ENCODE measurements at regions not wholly inside any gene's neighbourhood (a gene's known extent, or its start where the extent isn't known, plus 50 kb on each side); places are given as distances from the start of the nearest gene placed in this dataset.

GRCh38 chr16:49019831-49020230 lies 261.8 kb downstream of the CBLN1 start:
- H3K4me1 Mint-ChIP-seq (ENCODE audit: low read depth), result no peaks in the 10 kb centered on the region
- peaks cover 4% of the 10 kb centered on the region; the same call in 1 of the 2 replicates for H3K27me3 Mint-ChIP-seq (ENCODE audit: insufficient read depth)
- TF ChIP-seq CTCF (IDR thresholded peaks at IDR 0.05), result no peak
- peaks cover 37% of the 10 kb centered on the region for H3K9me3 Mint-ChIP-seq
- no peak overlapping the region for H3K4me3 Mint-ChIP-seq
- no peaks in the 10 kb centered on the region for H3K36me3 Mint-ChIP-seq (ENCODE audit: low read depth)
- no peak overlapping the region for H3K27ac Mint-ChIP-seq
- no peak for DNase-seq

GRCh38 chr16:49019081-49019633 lies 262.5 kb downstream of the CBLN1 start:
- Mint-ChIP-seq H3K36me3 (ENCODE audit: low read depth) (no peaks in the 10 kb centered on the region), H3K4me1 (ENCODE audit: low read depth) (no peaks in the 10 kb centered on the region), H3K27me3 (ENCODE audit: insufficient read depth) (peaks cover 4% of the 10 kb centered on the region; the same call in 1 of the 2 replicates), H3K4me3 (no peak overlapping the region), H3K9me3 (peaks cover 38% of the 10 kb centered on the region), H3K27ac (no peak overlapping the region)
- no peak for TF ChIP-seq CTCF (IDR thresholded peaks at IDR 0.05)
- DNase-seq, result no peak

DNA sequence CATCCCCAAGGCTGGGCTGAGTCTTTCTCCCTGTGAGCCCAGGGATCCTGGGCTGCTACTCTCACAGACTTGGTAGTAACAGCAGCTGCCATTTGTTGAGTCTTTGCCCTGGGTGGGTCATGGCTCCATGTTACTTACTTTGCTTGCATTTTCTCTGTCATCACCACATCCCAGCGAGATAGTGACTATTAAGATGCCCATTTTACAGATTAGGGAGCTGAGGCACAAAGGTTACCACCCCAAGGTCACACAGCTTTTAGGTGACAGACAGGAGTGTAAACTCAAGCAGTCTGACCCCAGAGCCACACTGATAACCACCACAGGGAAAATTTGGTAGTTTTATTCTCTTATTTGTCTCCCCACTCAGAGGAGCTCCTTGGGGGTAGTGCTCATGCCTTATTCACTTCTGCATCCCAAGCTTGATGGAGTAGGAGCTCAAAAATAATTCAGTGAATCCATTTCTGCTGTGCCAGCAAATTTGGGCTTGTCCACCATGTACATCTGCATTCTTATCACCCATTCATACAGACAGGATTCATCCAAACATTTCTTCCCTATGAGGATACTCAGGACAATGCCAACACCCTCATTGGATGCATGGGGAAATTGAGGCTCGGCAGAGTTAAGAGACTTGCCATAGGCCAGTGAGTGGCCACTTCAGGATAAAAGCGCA lies 263.2 kb downstream of the CBLN1 start:
- Mint-ChIP-seq H3K27me3 (ENCODE audit: insufficient read depth) (peaks cover 2% of the 10 kb centered on the region; the same call in 1 of the 2 replicates), H3K36me3 (ENCODE audit: low read depth) (no peaks in the 10 kb centered on the region), H3K4me3 (no peak overlapping the region), H3K4me1 (ENCODE audit: low read depth) (no peaks in the 10 kb centered on the region), H3K9me3 (peaks cover 35% of the 10 kb centered on the region), H3K27ac (no peak overlapping the region)
- no peak for DNase-seq
- no peak for TF ChIP-seq CTCF (IDR thresholded peaks at IDR 0.05)

DNA sequence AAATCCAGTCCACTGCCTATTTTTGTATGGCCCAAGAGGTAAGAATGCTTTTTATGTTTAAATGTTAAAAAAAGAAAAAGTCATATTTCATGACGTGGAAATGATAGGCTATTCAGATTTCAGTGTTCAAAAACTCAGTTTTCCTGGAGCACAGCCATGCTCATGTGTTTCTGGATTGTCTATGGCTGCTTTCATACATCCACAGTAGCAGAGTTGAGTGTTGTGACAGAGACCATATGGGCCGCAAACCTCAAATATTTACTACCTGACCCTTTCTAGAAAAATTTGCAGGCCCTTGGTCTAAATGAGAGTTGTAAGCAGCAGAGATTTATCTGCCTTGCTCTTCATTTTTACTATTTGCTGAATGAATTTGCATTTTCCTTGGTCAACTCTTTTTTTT lies 264.1 kb downstream of the CBLN1 start:
- no peaks in the 10 kb centered on the region for H3K4me1 Mint-ChIP-seq (ENCODE audit: low read depth)
- no peak for TF ChIP-seq CTCF (IDR thresholded peaks at IDR 0.05)
- no peaks in the 10 kb centered on the region for H3K36me3 Mint-ChIP-seq (ENCODE audit: low read depth)
- no peak overlapping the region for H3K4me3 Mint-ChIP-seq
- H3K9me3 Mint-ChIP-seq, result peaks cover 35% of the 10 kb centered on the region
- peaks cover 2% of the 10 kb centered on the region; the same call in 1 of the 2 replicates for H3K27me3 Mint-ChIP-seq (ENCODE audit: insufficient read depth)
- DNase-seq, result no peak
- no peak overlapping the region for H3K27ac Mint-ChIP-seq

GRCh38 chr16:49016461-49016860 lies 265.2 kb downstream of the CBLN1 start:
- DNase-seq, result no peak
- no peak for TF ChIP-seq CTCF (IDR thresholded peaks at IDR 0.05)

More at GRCh38 chr16:49016461-49016860, 265.2 kb downstream of the CBLN1 start:
- Mint-ChIP-seq H3K27ac (no peak overlapping the region), H3K4me1 (ENCODE audit: low read depth) (no peaks in the 10 kb centered on the region), H3K27me3 (ENCODE audit: insufficient read depth) (peaks cover 2% of the 10 kb centered on the region; the same call in 1 of the 2 replicates), H3K4me3 (no peak overlapping the region), H3K9me3 (peaks cover 36% of the 10 kb centered on the region), H3K36me3 (ENCODE audit: low read depth) (peaks cover 3% of the 10 kb centered on the region; the same call in 1 of the 2 replicates)
